Upper lobe of left lung (tissue), 4 donors: ENCODE measurements at regions not wholly inside any gene's neighbourhood (a gene's known extent, or its start where the extent isn't known, plus 50 kb on each side); places are given as distances from the start of the nearest gene placed in this dataset.

Experiments used
- EP300 ChIP-seq, 4 donors: sonication (generic); formaldehyde crosslinking; IDR thresholded peaks; one replicate each; pipeline ENCODE4 v1.5.1; 2017; ENCODE audit warnings: antibody characterized with exemption in 4 of 4, control low read depth in 2 of 4
- POLR2A ChIP-seq, 4 donors: fragments of 450-650 bp; IDR thresholded peaks; one replicate each; pipeline ENCODE4 v1.5.1; 2016 to 2017; ENCODE audit warnings: antibody characterized with exemption in 4 of 4, mild to moderate bottlenecking in 2 of 4
- TF ChIP-seq, protein P1 (sequence below), 6 experiments: fragments of 450-650 bp in 4 of 6; fragments of 200-600 bp in 2 of 6; sonication (generic) in 2 of 6; IDR thresholded peaks; one replicate each; pipeline ENCODE4 v1.5.1; 2016 to 2019; ENCODE audit warnings: antibody characterized with exemption in 6 of 6

- TF ChIP-seq POLR2A (IDR thresholded peaks at IDR 0.05), result no peak
- TF ChIP-seq, protein P1, sequence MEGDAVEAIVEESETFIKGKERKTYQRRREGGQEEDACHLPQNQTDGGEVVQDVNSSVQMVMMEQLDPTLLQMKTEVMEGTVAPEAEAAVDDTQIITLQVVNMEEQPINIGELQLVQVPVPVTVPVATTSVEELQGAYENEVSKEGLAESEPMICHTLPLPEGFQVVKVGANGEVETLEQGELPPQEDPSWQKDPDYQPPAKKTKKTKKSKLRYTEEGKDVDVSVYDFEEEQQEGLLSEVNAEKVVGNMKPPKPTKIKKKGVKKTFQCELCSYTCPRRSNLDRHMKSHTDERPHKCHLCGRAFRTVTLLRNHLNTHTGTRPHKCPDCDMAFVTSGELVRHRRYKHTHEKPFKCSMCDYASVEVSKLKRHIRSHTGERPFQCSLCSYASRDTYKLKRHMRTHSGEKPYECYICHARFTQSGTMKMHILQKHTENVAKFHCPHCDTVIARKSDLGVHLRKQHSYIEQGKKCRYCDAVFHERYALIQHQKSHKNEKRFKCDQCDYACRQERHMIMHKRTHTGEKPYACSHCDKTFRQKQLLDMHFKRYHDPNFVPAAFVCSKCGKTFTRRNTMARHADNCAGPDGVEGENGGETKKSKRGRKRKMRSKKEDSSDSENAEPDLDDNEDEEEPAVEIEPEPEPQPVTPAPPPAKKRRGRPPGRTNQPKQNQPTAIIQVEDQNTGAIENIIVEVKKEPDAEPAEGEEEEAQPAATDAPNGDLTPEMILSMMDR (IDR thresholded peaks at IDR 0.05), result no peak
- no peak for TF ChIP-seq EP300 (IDR thresholded peaks at IDR 0.05)
Observed at GRCh38 chr10:8211631-8212030, 157.1 kb downstream of the GATA3 start.
